Testis (tissue), 2 donors: ENCODE measurements at regions not wholly inside any gene's neighbourhood (a gene's known extent, or its start where the extent isn't known, plus 50 kb on each side); places are given as distances from the start of the nearest gene placed in this dataset.

ENCODE experiments used
- DNase-seq: peaks from one replicate; pipeline ENCODE4 v3.0.0-alpha.2; 2019
- H3K27ac ChIP-seq, 2 donors: fragments of 200-600 bp; sonication (generic); one replicate each; pipeline ENCODE4 v1.5.1; 2019
- H3K27me3 ChIP-seq: fragments of 200-600 bp; sonication (generic); one replicate; pipeline ENCODE4 v1.5.1; 2019
- H3K36me3 ChIP-seq: fragments of 200-600 bp; sonication (generic); one replicate; pipeline ENCODE4 v1.5.1; 2017; ENCODE audit warnings: low read depth; ENCODE audit errors: missing control alignments
- H3K4me1 ChIP-seq: fragments of 200-600 bp; sonication (generic); one replicate; pipeline ENCODE4 v1.5.1; 2019
- H3K4me3 ChIP-seq, 2 donors: fragments of 200-600 bp; sonication (generic); one replicate each; pipeline ENCODE4 v1.5.1; 2017 to 2019
- H3K9me3 ChIP-seq: fragments of 200-600 bp; sonication (generic); one replicate; pipeline ENCODE4 v1.5.1; 2017
- POLR2A ChIP-seq: fragments of 450-650 bp; IDR thresholded peaks from one replicate; pipeline ENCODE4 v1.6.1; 2017; ENCODE audit warnings: antibody characterized with exemption, mild to moderate bottlenecking, moderate library complexity
- WGBS, 2 donors: methylation state at CpG; one replicate each; pipeline ENCODE4 v1.1.5; 2018; 5-methylcytosine and 5-hydroxymethylcytosine counted together
- intact Hi-C: fragments of 100-400 bp; cut with DNase I; formaldehyde crosslinking; loops from one replicate; pipeline ENCODE4 v1.15.1; 2023; ENCODE audit warnings: low total_unique reads
- TF ChIP-seq, protein P1 (sequence below), 3 experiments: fragments of 450-650 bp in 2 of 3; fragments of 200-600 bp in 1 of 3; sonication (generic) in 1 of 3; IDR thresholded peaks; one replicate each; pipeline ENCODE4 v1.5.1; 2016 to 2019; ENCODE audit warnings: antibody characterized with exemption in 3 of 3, mild to moderate bottlenecking in 2 of 3, moderate library complexity in 1 of 3

DNA sequence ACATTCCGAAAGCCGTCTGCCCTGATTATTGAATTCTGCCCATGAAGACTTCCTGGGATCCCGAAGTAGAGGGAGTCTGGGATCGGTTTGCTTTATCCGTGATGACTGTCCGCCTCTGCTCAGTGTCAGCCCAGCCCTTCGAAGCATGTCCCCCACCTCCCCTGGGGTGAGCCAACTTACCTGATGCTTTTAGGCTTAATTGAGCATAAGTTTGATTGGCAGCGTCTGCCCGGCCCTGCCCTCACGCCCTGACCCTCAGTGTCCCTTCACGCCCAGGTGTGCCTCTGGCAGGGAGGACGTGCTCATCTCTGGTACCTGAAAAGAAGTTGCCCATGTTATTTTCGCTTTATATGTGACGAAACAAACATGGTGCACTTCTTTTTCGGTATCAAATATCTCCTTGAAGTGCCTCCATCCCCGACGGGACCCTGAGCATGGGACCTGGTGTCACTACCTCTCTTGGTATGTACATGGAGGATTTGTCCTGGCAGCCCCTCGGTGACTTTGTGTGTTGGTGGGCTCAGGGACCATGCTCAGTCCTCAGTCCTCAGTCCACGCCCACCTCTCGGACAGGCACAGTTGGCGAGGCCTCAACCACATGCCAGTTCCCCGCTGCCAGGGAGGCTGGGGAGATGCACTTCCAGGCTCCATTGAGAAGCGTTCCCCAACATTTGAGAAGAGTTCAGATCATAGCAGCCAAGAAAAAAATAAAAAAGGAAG, 130.1 kb upstream of the RTL1 start:
- Histone ChIP-seq H3K4me3 (no peak overlapping the region), H3K27ac (no peak overlapping the region), H3K36me3 (no peaks in the 10 kb centered on the region), H3K4me1 (no peaks in the 10 kb centered on the region), H3K9me3 (no peaks in the 10 kb centered on the region), H3K27me3 (no peaks in the 10 kb centered on the region)
- 93% methylated on average over 23 of the region's 23 CpGs for WGBS, 2 donors
- intact Hi-C loops = no loop called here
- no peak for TF ChIP-seq POLR2A
- TF ChIP-seq, protein P1, sequence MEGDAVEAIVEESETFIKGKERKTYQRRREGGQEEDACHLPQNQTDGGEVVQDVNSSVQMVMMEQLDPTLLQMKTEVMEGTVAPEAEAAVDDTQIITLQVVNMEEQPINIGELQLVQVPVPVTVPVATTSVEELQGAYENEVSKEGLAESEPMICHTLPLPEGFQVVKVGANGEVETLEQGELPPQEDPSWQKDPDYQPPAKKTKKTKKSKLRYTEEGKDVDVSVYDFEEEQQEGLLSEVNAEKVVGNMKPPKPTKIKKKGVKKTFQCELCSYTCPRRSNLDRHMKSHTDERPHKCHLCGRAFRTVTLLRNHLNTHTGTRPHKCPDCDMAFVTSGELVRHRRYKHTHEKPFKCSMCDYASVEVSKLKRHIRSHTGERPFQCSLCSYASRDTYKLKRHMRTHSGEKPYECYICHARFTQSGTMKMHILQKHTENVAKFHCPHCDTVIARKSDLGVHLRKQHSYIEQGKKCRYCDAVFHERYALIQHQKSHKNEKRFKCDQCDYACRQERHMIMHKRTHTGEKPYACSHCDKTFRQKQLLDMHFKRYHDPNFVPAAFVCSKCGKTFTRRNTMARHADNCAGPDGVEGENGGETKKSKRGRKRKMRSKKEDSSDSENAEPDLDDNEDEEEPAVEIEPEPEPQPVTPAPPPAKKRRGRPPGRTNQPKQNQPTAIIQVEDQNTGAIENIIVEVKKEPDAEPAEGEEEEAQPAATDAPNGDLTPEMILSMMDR (IDR thresholded peaks at IDR 0.05) = no peak
- no peak for DNase-seq

DNA sequence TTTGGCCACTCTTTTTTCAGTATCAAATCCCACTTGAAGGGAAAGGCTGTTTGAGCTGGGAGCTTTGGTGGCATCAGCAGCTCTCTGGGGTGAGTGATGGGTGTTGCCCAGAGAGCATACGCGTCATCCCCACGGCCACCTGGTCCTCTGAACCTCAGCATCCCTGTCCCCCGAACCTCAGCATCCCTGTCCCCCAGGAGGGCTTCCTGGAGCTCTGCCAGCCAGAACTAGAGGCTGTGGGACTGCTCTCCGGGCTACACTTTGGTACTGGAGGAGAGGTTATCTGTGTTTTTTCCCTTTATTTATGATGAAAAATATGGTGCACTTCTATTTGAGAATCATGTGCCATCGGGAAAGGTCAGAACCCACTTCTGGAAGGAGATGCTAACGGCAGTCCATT, 131.5 kb upstream of the RTL1 start:
- no peaks in the 10 kb centered on the region for H3K4me1 ChIP-seq
- no peak overlapping the region for H3K4me3 ChIP-seq
- TF ChIP-seq POLR2A = no peak
- TF ChIP-seq, protein P1 (IDR thresholded peaks at IDR 0.05) = no peak
- H3K36me3 ChIP-seq = no peaks in the 10 kb centered on the region
- no peak overlapping the region for H3K27ac ChIP-seq
- no peaks in the 10 kb centered on the region for H3K9me3 ChIP-seq
- WGBS, 2 donors = 88 to 93% methylated on average over 7 of the region's 7 CpGs
- intact Hi-C loops = no loop called here
- no peak for DNase-seq
- no peaks in the 10 kb centered on the region for H3K27me3 ChIP-seq

DNA sequence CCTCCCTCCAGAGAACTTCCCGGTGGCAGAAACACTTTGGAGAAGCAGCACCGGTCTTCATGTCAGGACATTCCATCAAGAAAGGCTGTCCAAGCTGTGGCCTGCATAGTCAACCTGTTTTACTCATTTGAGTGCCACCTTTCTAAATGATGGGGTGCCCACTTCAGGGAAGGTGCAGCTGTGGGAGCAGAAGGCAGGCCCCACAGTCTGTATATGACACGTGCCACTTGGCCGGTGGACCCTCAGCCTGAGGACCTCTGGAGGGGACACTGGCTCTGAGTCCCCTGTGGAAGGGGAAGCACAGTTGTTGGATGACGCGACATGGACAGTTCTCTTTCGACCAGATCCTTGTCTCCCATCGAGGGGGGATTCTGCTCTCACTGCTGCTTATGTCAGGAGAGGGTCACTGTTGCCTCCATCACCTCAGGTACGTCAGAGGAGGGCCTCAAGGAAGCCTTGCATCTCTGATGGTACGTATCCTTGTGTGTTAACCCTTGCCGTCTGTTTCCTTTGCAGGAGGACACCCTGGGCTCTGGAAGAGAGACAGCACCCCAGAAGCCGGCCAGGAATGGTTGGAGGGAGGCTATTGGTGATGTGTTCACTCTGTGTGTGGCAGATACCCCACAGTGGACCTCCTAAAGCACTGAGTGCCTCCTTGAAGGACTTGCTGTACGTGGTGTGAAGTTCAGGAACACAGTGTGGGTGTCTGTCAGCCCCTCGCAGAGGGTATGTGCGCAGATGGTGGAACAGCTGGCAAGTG, 132.1 kb upstream of the RTL1 start:
- 91 to 92% methylated on average over 13 to 15 of the region's 15 CpGs for WGBS, 2 donors
- TF ChIP-seq POLR2A = no peak
- TF ChIP-seq, protein P1 (IDR thresholded peaks at IDR 0.05) = no peak
- DNase-seq = no peak
- Histone ChIP-seq H3K4me1 (no peaks in the 10 kb centered on the region), H3K27me3 (no peaks in the 10 kb centered on the region), H3K4me3 (no peak overlapping the region), H3K27ac (no peak overlapping the region), H3K36me3 (no peaks in the 10 kb centered on the region), H3K9me3 (no peaks in the 10 kb centered on the region)
- intact Hi-C loops = no loop called here

DNA sequence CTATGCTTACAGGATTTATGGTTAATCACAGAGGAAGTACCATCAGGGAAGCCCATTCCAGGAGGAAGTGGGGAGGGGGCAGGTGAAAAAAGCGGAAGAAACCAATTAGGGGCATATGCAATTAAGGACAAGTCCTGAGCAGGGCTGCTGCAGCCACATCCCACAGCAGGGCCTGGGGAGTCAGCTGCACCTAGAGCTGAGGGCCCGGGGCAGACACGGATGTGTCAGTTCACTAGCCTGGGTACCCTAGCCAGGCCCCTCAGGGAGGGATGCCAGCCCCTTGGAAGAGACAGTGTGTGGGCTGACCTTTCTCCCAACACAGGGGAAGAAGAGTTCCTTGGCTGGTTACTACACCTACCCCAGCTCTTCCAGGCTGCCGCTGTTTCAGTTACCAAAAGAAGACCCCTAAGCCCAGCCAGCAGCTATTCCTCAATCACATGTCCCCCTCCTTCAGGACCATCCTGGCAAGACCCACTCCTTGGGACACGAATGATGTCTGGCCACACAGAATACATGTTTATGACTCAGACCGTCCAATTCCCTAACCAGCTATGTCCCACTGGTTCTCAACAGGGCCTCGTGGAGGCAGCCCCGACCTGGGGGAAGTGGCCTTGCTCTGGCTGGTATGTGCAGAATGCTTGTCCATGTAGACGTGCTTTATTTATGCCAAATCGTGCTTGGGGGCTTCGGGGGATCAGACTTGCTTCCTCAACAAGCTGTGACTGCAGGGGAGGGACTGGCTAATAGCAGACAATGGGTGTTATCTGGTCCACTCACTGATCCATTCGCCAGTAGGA, 133.7 kb upstream of the RTL1 start:
- intact Hi-C loops = no loop called here
- TF ChIP-seq POLR2A = no peak
- TF ChIP-seq, protein P1 (IDR thresholded peaks at IDR 0.05) = no peak
- WGBS, 2 donors = 70 to 80% methylated on average over 12 of the region's 12 CpGs

More for the DNA sequence above, 133.7 kb upstream of the RTL1 start:
- no peaks in the 10 kb centered on the region for H3K36me3 ChIP-seq
- H3K27ac ChIP-seq = no peak overlapping the region
- H3K27me3 ChIP-seq = no peaks in the 10 kb centered on the region
- no peak for DNase-seq
- H3K9me3 ChIP-seq = no peaks in the 10 kb centered on the region
- H3K4me3 ChIP-seq = no peak overlapping the region
- H3K4me1 ChIP-seq = no peaks in the 10 kb centered on the region
